ENCODE measurements at regions not wholly inside any gene's neighbourhood (a gene's known extent, or its start where the extent isn't known, plus 50 kb on each side); places are given as distances from the start of the nearest gene placed in this dataset.

GRCh38 chr13:76552807-76553206 is 333.4 kb downstream of the KCTD12 start:
- Histone ChIP-seq H3K14ac (ENCODE audit: low read length) (no peak overlapping the region), H3K27ac (ENCODE audit: low read depth, low read length) (no peak overlapping the region), H3K79me2 (ENCODE audit: control insufficient read depth, insufficient read depth, low read length, poor library complexity) (no peaks in the 10 kb centered on the region), H4K12ac (ENCODE audit: low read depth, low read length) (no peak overlapping the region), H3K36me3 (ENCODE audit: control insufficient read depth in 1 of 2, insufficient read depth in 2 of 2, low read length in 2 of 2) (no peaks in the 10 kb centered on the region), H3K79me1 (ENCODE audit: low read length) (no peaks in the 10 kb centered on the region), H4K91ac (ENCODE audit: low read depth, low read length) (no peak overlapping the region), H3K4ac (ENCODE audit: low read depth, low read length) (no peak overlapping the region), H2BK5ac (ENCODE audit: low read depth, low read length, poor library complexity) (no peak overlapping the region), H2BK120ac (ENCODE audit: insufficient read depth, low read length, poor library complexity) (no peak overlapping the region), H3K4me3 (ENCODE audit: low read depth, low read length) (no peak overlapping the region), H3K4me1 (ENCODE audit: control insufficient read depth in 1 of 2, insufficient read depth in 2 of 2, low read length in 2 of 2) (no peaks in the 10 kb centered on the region), H3K9ac (ENCODE audit: low read length) (no peak overlapping the region), H3K23ac (ENCODE audit: low read length) (no peak overlapping the region), H3K18ac (ENCODE audit: low read length) (no peak overlapping the region), H3K4me2 (ENCODE audit: low read length) (no peak overlapping the region), H3K27me3 (ENCODE audit: insufficient read depth, low read length) (no peaks in the 10 kb centered on the region), H2AK5ac (ENCODE audit: low read length) (no peak overlapping the region), H2BK12ac (ENCODE audit: low read length) (no peak overlapping the region), H4K8ac (ENCODE audit: low read depth, low read length) (no peak overlapping the region), H3K9me3 (ENCODE audit: insufficient read depth, low read depth, low read length) (no peaks in the 10 kb centered on the region), H2AFZ (ENCODE audit: insufficient read depth, low read length, poor library complexity) (no peak overlapping the region)
- DNase-seq, result no peak
- no CpG with 5 or more reads among the region's 1 CpG for WGBS (ENCODE audit: extremely low coverage, insufficient coverage, insufficient read length)

GRCh38 chr13:76552041-76552772 is 334.0 kb downstream of the KCTD12 start:
- Histone ChIP-seq H4K12ac (ENCODE audit: low read depth, low read length) (no peak overlapping the region), H3K14ac (ENCODE audit: low read length) (no peak overlapping the region), H3K27ac (ENCODE audit: low read depth, low read length) (no peak overlapping the region), H2BK120ac (ENCODE audit: insufficient read depth, low read length, poor library complexity) (no peak overlapping the region), H3K79me2 (ENCODE audit: control insufficient read depth, insufficient read depth, low read length, poor library complexity) (no peaks in the 10 kb centered on the region), H2AK5ac (ENCODE audit: low read length) (no peak overlapping the region), H4K91ac (ENCODE audit: low read depth, low read length) (no peak overlapping the region), H3K27me3 (ENCODE audit: insufficient read depth, low read length) (no peaks in the 10 kb centered on the region), H3K36me3 (ENCODE audit: control insufficient read depth in 1 of 2, insufficient read depth in 2 of 2, low read length in 2 of 2) (no peaks in the 10 kb centered on the region), H2AFZ (ENCODE audit: insufficient read depth, low read length, poor library complexity) (no peak overlapping the region), H3K9me3 (ENCODE audit: insufficient read depth, low read depth, low read length) (no peaks in the 10 kb centered on the region), H3K4me2 (ENCODE audit: low read length) (no peak overlapping the region), H3K4ac (ENCODE audit: low read depth, low read length) (no peak overlapping the region), H3K18ac (ENCODE audit: low read length) (no peak overlapping the region), H2BK12ac (ENCODE audit: low read length) (no peak overlapping the region), H3K9ac (ENCODE audit: low read length) (no peak overlapping the region), H2BK5ac (ENCODE audit: low read depth, low read length, poor library complexity) (no peak overlapping the region), H3K4me3 (ENCODE audit: low read depth, low read length) (no peak overlapping the region), H3K23ac (ENCODE audit: low read length) (no peak overlapping the region), H4K8ac (ENCODE audit: low read depth, low read length) (no peak overlapping the region), H3K79me1 (ENCODE audit: low read length) (no peaks in the 10 kb centered on the region), H3K4me1 (ENCODE audit: control insufficient read depth in 1 of 2, insufficient read depth in 2 of 2, low read length in 2 of 2) (no peaks in the 10 kb centered on the region)
- WGBS (ENCODE audit: extremely low coverage, insufficient coverage, insufficient read length), result 100% methylated on average over 1 of the region's 5 CpGs
- DNase-seq, result no peak

GRCh38 chr13:76542176-76542575 is 344.0 kb downstream of the KCTD12 start:
- DNase-seq, result no peak
- Histone ChIP-seq H3K4me3 (ENCODE audit: low read depth, low read length) (no peak overlapping the region), H2BK120ac (ENCODE audit: insufficient read depth, low read length, poor library complexity) (no peak overlapping the region), H2BK12ac (ENCODE audit: low read length) (no peak overlapping the region), H3K4me1 (ENCODE audit: control insufficient read depth in 1 of 2, insufficient read depth in 2 of 2, low read length in 2 of 2) (no peaks in the 10 kb centered on the region), H3K9ac (ENCODE audit: low read length) (no peak overlapping the region), H4K12ac (ENCODE audit: low read depth, low read length) (no peak overlapping the region), H3K27ac (ENCODE audit: low read depth, low read length) (no peak overlapping the region), H4K91ac (ENCODE audit: low read depth, low read length) (no peak overlapping the region), H3K27me3 (ENCODE audit: insufficient read depth, low read length) (no peaks in the 10 kb centered on the region), H3K4ac (ENCODE audit: low read depth, low read length) (no peak overlapping the region), H3K9me3 (ENCODE audit: insufficient read depth, low read depth, low read length) (no peaks in the 10 kb centered on the region), H4K8ac (ENCODE audit: low read depth, low read length) (no peak overlapping the region), H3K18ac (ENCODE audit: low read length) (no peak overlapping the region), H3K79me2 (ENCODE audit: control insufficient read depth, insufficient read depth, low read length, poor library complexity) (no peaks in the 10 kb centered on the region), H3K23ac (ENCODE audit: low read length) (no peak overlapping the region), H2AFZ (ENCODE audit: insufficient read depth, low read length, poor library complexity) (no peak overlapping the region), H3K36me3 (ENCODE audit: control insufficient read depth in 1 of 2, insufficient read depth in 2 of 2, low read length in 2 of 2) (no peaks in the 10 kb centered on the region), H2AK5ac (ENCODE audit: low read length) (no peak overlapping the region), H3K4me2 (ENCODE audit: low read length) (no peak overlapping the region), H2BK5ac (ENCODE audit: low read depth, low read length, poor library complexity) (no peak overlapping the region), H3K14ac (ENCODE audit: low read length) (no peak overlapping the region), H3K79me1 (ENCODE audit: low read length) (no peaks in the 10 kb centered on the region)
- no CpG with 5 or more reads among the region's 4 CpGs for WGBS (ENCODE audit: extremely low coverage, insufficient coverage, insufficient read length)

- WGBS (ENCODE audit: extremely low coverage, insufficient coverage, insufficient read length), result no CpG with 5 or more reads among the region's 3 CpGs
- Histone ChIP-seq H4K12ac (ENCODE audit: low read depth, low read length) (no peak overlapping the region), H4K8ac (ENCODE audit: low read depth, low read length) (no peak overlapping the region), H3K4ac (ENCODE audit: low read depth, low read length) (no peak overlapping the region), H3K27me3 (ENCODE audit: insufficient read depth, low read length) (no peaks in the 10 kb centered on the region), H3K4me1 (ENCODE audit: control insufficient read depth in 1 of 2, insufficient read depth in 2 of 2, low read length in 2 of 2) (no peaks in the 10 kb centered on the region), H3K4me2 (ENCODE audit: low read length) (no peak overlapping the region), H2BK5ac (ENCODE audit: low read depth, low read length, poor library complexity) (no peak overlapping the region), H3K79me2 (ENCODE audit: control insufficient read depth, insufficient read depth, low read length, poor library complexity) (no peaks in the 10 kb centered on the region), H2AK5ac (ENCODE audit: low read length) (no peak overlapping the region), H3K14ac (ENCODE audit: low read length) (no peak overlapping the region), H2BK120ac (ENCODE audit: insufficient read depth, low read length, poor library complexity) (no peak overlapping the region), H4K91ac (ENCODE audit: low read depth, low read length) (no peak overlapping the region), H2AFZ (ENCODE audit: insufficient read depth, low read length, poor library complexity) (no peak overlapping the region), H2BK12ac (ENCODE audit: low read length) (no peak overlapping the region), H3K27ac (ENCODE audit: low read depth, low read length) (no peak overlapping the region), H3K9ac (ENCODE audit: low read length) (no peak overlapping the region), H3K18ac (ENCODE audit: low read length) (no peak overlapping the region), H3K4me3 (ENCODE audit: low read depth, low read length) (no peak overlapping the region), H3K9me3 (ENCODE audit: insufficient read depth, low read depth, low read length) (no peaks in the 10 kb centered on the region), H3K79me1 (ENCODE audit: low read length) (no peaks in the 10 kb centered on the region), H3K23ac (ENCODE audit: low read length) (no peak overlapping the region), H3K36me3 (ENCODE audit: control insufficient read depth in 1 of 2, insufficient read depth in 2 of 2, low read length in 2 of 2) (no peaks in the 10 kb centered on the region)
- DNase-seq, result no peak
Measured at GRCh38 chr13:76538004-76538403, 348.2 kb downstream of the KCTD12 start.

Data from trophoblast cell (in vitro differentiated cells and primary cell).